Esophagus muscularis mucosa (tissue), 4 donors: ENCODE measurements at regions not wholly inside any gene's neighbourhood (a gene's known extent, or its start where the extent isn't known, plus 50 kb on each side); places are given as distances from the start of the nearest gene placed in this dataset.

Experiments
- DNase-seq: peaks from one replicate; pipeline ENCODE4 v3.0.0-alpha.2; 2017; ENCODE audit errors: extremely low spot score
- H3K27ac ChIP-seq, 4 donors: fragments of 200-600 bp; sonication (generic); replicated peaks in 1 of 4; 1 replicate in 3 of 4; 2 replicates in 1 of 4; pipeline ENCODE4 v1.5.1; 2016 to 2019; ENCODE audit warnings: mild to moderate bottlenecking in 1 of 4
- H3K27me3 ChIP-seq, 4 donors: fragments of 200-600 bp; sonication (generic); one replicate each; pipeline versions ENCODE4 v1.5.1 to v1.6.0; 2016 to 2019
- H3K36me3 ChIP-seq, 4 donors: fragments of 200-600 bp; sonication (generic); one replicate each; pipeline ENCODE4 v1.5.1; 2016 to 2019
- H3K4me1 ChIP-seq, 4 donors: fragments of 200-600 bp; sonication (generic); one replicate each; pipeline ENCODE4 v1.5.1; 2016 to 2019
- H3K4me3 ChIP-seq, 4 donors: fragments of 200-600 bp; sonication (generic); 1 replicate in 2 of 4; 2 replicates in 2 of 4; pipeline ENCODE4 v1.5.1; 2016 to 2019; ENCODE audit warnings: mild to moderate bottlenecking in 4 of 4, moderate library complexity in 1 of 4
- H3K9me3 ChIP-seq, 4 donors: fragments of 200-600 bp; sonication (generic); 1 replicate in 3 of 4; 2 replicates in 1 of 4; pipeline ENCODE4 v1.5.1; 2016 to 2019
- CTCF ChIP-seq, 3 experiments: fragments of 200-600 bp in 2 of 3; fragments of 450-650 bp in 1 of 3; sonication (generic) in 2 of 3; IDR thresholded peaks; one replicate each; pipeline ENCODE4 v1.5.1; 2017 to 2019; ENCODE audit warnings: antibody characterized with exemption in 3 of 3, mild to moderate bottlenecking in 2 of 3, moderate library complexity in 1 of 3
- EP300 ChIP-seq: sonication (generic); formaldehyde crosslinking; IDR thresholded peaks from one replicate; pipeline ENCODE4 v1.6.1; 2017; ENCODE audit warnings: antibody characterized with exemption
- POLR2A ChIP-seq: fragments of 450-650 bp; IDR thresholded peaks from one replicate; pipeline ENCODE4 v1.6.1; 2017; ENCODE audit warnings: antibody characterized with exemption, moderate library complexity, mild to moderate bottlenecking, low read depth
- POLR2AphosphoS5 ChIP-seq, 2 donors: sonication (generic); formaldehyde crosslinking; IDR thresholded peaks; one replicate each; pipeline ENCODE4 v1.6.1; 2017; ENCODE audit warnings: antibody characterized with exemption in 2 of 2
- WGBS: methylation state at CpG from one replicate; pipeline ENCODE4 v1.1.5; 2018; 5-methylcytosine and 5-hydroxymethylcytosine counted together
- intact Hi-C: fragments of 100-400 bp; cut with DNase I; formaldehyde crosslinking; loops from one replicate; pipeline ENCODE4 v1.15.1; 2023

GRCh38 chr13:99903140-99903539 lies 68.4 kb downstream of the ZIC5 start:
- Histone ChIP-seq H3K27me3 (peaks cover 0 to 84% (median 17%) of the 10 kb centered on the region in 4 donors), H3K27ac (no peak overlapping the region), H3K4me1 (no peaks in the 10 kb centered on the region), H3K36me3 (no peaks in the 10 kb centered on the region), H3K4me3 (no peak overlapping the region), H3K9me3 (no peaks in the 10 kb centered on the region)
- TF ChIP-seq POLR2A: no peak
- DNase-seq: no peak
- WGBS: 91% methylated on average over 7 of the region's 7 CpGs
- intact Hi-C loops: no loop called here

- no peaks in the 10 kb centered on the region for H3K4me1 ChIP-seq
- TF ChIP-seq POLR2A (no peak), EP300 (no peak), CTCF (IDR thresholded peaks at IDR 0.05) (no peak), POLR2AphosphoS5 (IDR thresholded peaks at IDR 0.05) (no peak)
- intact Hi-C loops: no loop called here
- H3K36me3 ChIP-seq: no peaks in the 10 kb centered on the region
- 58% methylated on average over 4 of the region's 4 CpGs for WGBS
- DNase-seq: no peak
- H3K9me3 ChIP-seq: no peaks in the 10 kb centered on the region
- no peak overlapping the region for H3K27ac ChIP-seq
- H3K4me3 ChIP-seq: no peak overlapping the region
- peaks cover 0 to 82% (median 15%) of the 10 kb centered on the region in 4 donors for H3K27me3 ChIP-seq
These were observed 68.9 kb downstream of the ZIC5 start for GRCh38 chr13:99902657-99903056.

GRCh38 chr13:99900960-99901359 lies 70.6 kb downstream of the ZIC5 start:
- H3K27ac ChIP-seq: no peak overlapping the region
- no peak overlapping the region for H3K4me3 ChIP-seq
- DNase-seq: no peak
- intact Hi-C loops: no loop called here
- peaks cover 0 to 85% (median 24%) of the 10 kb centered on the region in 4 donors for H3K27me3 ChIP-seq
- WGBS: 92% methylated on average over 8 of the region's 8 CpGs
- peaks cover 0 to 5% (median 4%) of the 10 kb centered on the region in 4 donors for H3K4me1 ChIP-seq
- no peaks in the 10 kb centered on the region for H3K9me3 ChIP-seq
- TF ChIP-seq EP300 (no peak), POLR2AphosphoS5 (IDR thresholded peaks at IDR 0.05) (no peak), POLR2A (no peak), CTCF (IDR thresholded peaks at IDR 0.05) (no peak)
- H3K36me3 ChIP-seq: no peaks in the 10 kb centered on the region

- Histone ChIP-seq H3K36me3 (no peaks in the 10 kb centered on the region), H3K27me3 (peaks cover 0 to 85% (median 40%) of the 10 kb centered on the region in 4 donors), H3K4me1 (peaks cover 6 to 20% (median 19%) of the 10 kb centered on the region in 4 donors), H3K9me3 (no peaks in the 10 kb centered on the region), H3K4me3 (no peak overlapping the region), H3K27ac (no peak overlapping the region)
- WGBS: 91% methylated on average over 5 of the region's 7 CpGs
- intact Hi-C loops: no loop called here
- TF ChIP-seq CTCF (IDR thresholded peaks at IDR 0.05) (no peak), POLR2AphosphoS5 (IDR thresholded peaks at IDR 0.05) (no peak), POLR2A (no peak)
- DNase-seq: no peak
These were observed 73.1 kb downstream of the ZIC5 start for GRCh38 chr13:99898421-99898820.

GRCh38 chr13:99897076-99897440 lies 74.5 kb downstream of the ZIC5 start:
- Histone ChIP-seq H3K36me3 (peaks cover 0 to 5% (median 0%) of the 10 kb centered on the region in 4 donors), H3K4me1 (peaks cover 6 to 20% (median 19%) of the 10 kb centered on the region in 4 donors), H3K9me3 (no peaks in the 10 kb centered on the region), H3K4me3 (no peak overlapping the region), H3K27me3 (peaks cover 0 to 85% (median 40%) of the 10 kb centered on the region in 4 donors), H3K27ac (no peak overlapping the region)
- DNase-seq: no peak
- intact Hi-C loops: no loop called here
- TF ChIP-seq POLR2A (no peak), EP300 (no peak), CTCF (IDR thresholded peaks at IDR 0.05) (no peak), POLR2AphosphoS5 (IDR thresholded peaks at IDR 0.05) (no peak)
- WGBS: 83% methylated on average over 7 of the region's 7 CpGs
